Lower leg skin (tissue), 4 donors: ENCODE measurements at regions not wholly inside any gene's neighbourhood (a gene's known extent, or its start where the extent isn't known, plus 50 kb on each side); places are given as distances from the start of the nearest gene placed in this dataset.

Experiments used
- DNase-seq, 2 donors: peaks; one replicate each; pipeline ENCODE4 v3.0.0-alpha.2; 2019; ENCODE audit warnings: low spot score in 2 of 2
- H3K4me3 ChIP-seq: fragments of 200-600 bp; sonication (generic); 2 replicates; pipeline ENCODE4 v1.5.1; 2017; ENCODE audit warnings: mild to moderate bottlenecking, low read depth; ENCODE audit not compliant: poor library complexity, severe bottlenecking
- CTCF ChIP-seq, 3 donors: fragments of 450-650 bp; IDR thresholded peaks; one replicate each; pipeline ENCODE4 v1.5.1; 2016; ENCODE audit warnings: antibody characterized with exemption in 3 of 3, mild to moderate bottlenecking in 3 of 3, moderate library complexity in 2 of 3
- POLR2A ChIP-seq, 2 donors: fragments of 450-650 bp; IDR thresholded peaks; one replicate each; pipeline ENCODE4 v1.6.1; 2016 to 2017; ENCODE audit warnings: antibody characterized with exemption in 2 of 2, mild to moderate bottlenecking in 1 of 2, moderate library complexity in 1 of 2
- WGBS, 2 donors: methylation state at CpG; one replicate each; pipeline ENCODE4 v1.1.5; 2018; 5-methylcytosine and 5-hydroxymethylcytosine counted together
- intact Hi-C: fragments of 100-400 bp; cut with DNase I; formaldehyde crosslinking; loops from one replicate; pipeline ENCODE4 v1.15.0; 2023; ENCODE audit warnings: low total_unique reads

- TF ChIP-seq POLR2A (IDR thresholded peaks at IDR 0.05) (no peak), CTCF (IDR thresholded peaks at IDR 0.05) (no peak)
- H3K4me3 ChIP-seq = no peak overlapping the region
- intact Hi-C loops = no loop called here
- 51 to 58% methylated on average over 5 of the region's 5 CpGs for WGBS, 2 donors
- DNase-seq = no peak
Measured at GRCh38 chr16:6009151-6009550, 911.6 kb upstream of the EEF2KMT start.

GRCh38 chr16:6008670-6009069, 911.1 kb upstream of the EEF2KMT start:
- no peak for DNase-seq
- TF ChIP-seq POLR2A (IDR thresholded peaks at IDR 0.05) = no peak
- no peak for TF ChIP-seq CTCF (IDR thresholded peaks at IDR 0.05)
- WGBS, 2 donors = 14 to 25% methylated on average over 9 of the region's 9 CpGs
- no peak overlapping the region for H3K4me3 ChIP-seq
- intact Hi-C loops = no loop called here

GRCh38 chr16:5993356-5993755, 895.8 kb upstream of the EEF2KMT start:
- no peak for DNase-seq
- TF ChIP-seq POLR2A (IDR thresholded peaks at IDR 0.05) (no peak), CTCF (IDR thresholded peaks at IDR 0.05) (no peak)

GRCh38 chr16:5982979-5983378, 885.4 kb upstream of the EEF2KMT start:
- TF ChIP-seq POLR2A (IDR thresholded peaks at IDR 0.05) (no peak), CTCF (IDR thresholded peaks at IDR 0.05) (no peak)
- DNase-seq = no peak
- 48 to 57% methylated on average over 11 of the region's 11 CpGs for WGBS, 2 donors
- intact Hi-C loops = no loop called here
- no peak overlapping the region for H3K4me3 ChIP-seq

More at GRCh38 chr16:5993356-5993755, 895.8 kb upstream of the EEF2KMT start:
- H3K4me3 ChIP-seq = no peak overlapping the region
- 90 to 96% methylated on average over 2 of the region's 2 CpGs for WGBS, 2 donors
- intact Hi-C loops = no loop called here

GRCh38 chr16:5979905-5980550, 882.4 kb upstream of the EEF2KMT start:
- 31 to 32% methylated on average over 10 of the region's 10 CpGs for WGBS, 2 donors
- H3K4me3 ChIP-seq = no peak overlapping the region
- TF ChIP-seq CTCF (IDR thresholded peaks at IDR 0.05) (no peak), POLR2A (IDR thresholded peaks at IDR 0.05) (no peak)
- no peak for DNase-seq
- intact Hi-C loops = no loop called here

- TF ChIP-seq CTCF (IDR thresholded peaks at IDR 0.05) = no peak
- no peak for TF ChIP-seq POLR2A (IDR thresholded peaks at IDR 0.05)
- DNase-seq = no peak
- intact Hi-C loops = no loop called here
- WGBS, 2 donors = 63 to 66% methylated on average over 8 to 9 of the region's 9 CpGs
- no peak overlapping the region for H3K4me3 ChIP-seq
Measured at GRCh38 chr16:5977329-5977728, 879.7 kb upstream of the EEF2KMT start.
